ENCODE measurements at regions not wholly inside any gene's neighbourhood (a gene's known extent, or its start where the extent isn't known, plus 50 kb on each side); places are given as distances from the start of the nearest gene placed in this dataset.

- Histone ChIP-seq H3K9ac (ENCODE audit: low read length) (no peak overlapping the region), H3F3A (ENCODE audit: insufficient read depth, low read length) (no peaks in the 10 kb centered on the region), H3K4me1 (ENCODE audit: insufficient read depth, low read length, severe bottlenecking) (peaks cover 11% of the 10 kb centered on the region), H3K79me2 (ENCODE audit: insufficient read depth, low read length) (no peaks in the 10 kb centered on the region), H3K9me3 (ENCODE audit: low read length) (peaks cover 5% of the 10 kb centered on the region; the same call in 1 of the 2 replicates), H3K27ac (ENCODE audit: low read depth, low read length, poor library complexity, severe bottlenecking) (no peak overlapping the region), H3K36me3 (ENCODE audit: insufficient read depth, low read length) (no peaks in the 10 kb centered on the region), H3K27me3 (ENCODE audit: insufficient read depth, low read length) (peaks cover 10% of the 10 kb centered on the region; the same call in 1 of the 2 replicates), H4K20me1 (ENCODE audit: insufficient read depth, low read length) (no peaks in the 10 kb centered on the region), H3K4me2 (ENCODE audit: low read length) (no peak overlapping the region), H2AFZ (ENCODE audit: low read length) (no peak overlapping the region), H3K4me3 (ENCODE audit: low read depth, low read length, poor library complexity, severe bottlenecking) (no peak overlapping the region), H3K9me2 (ENCODE audit: low read depth, low read length) (no peaks in the 10 kb centered on the region)
- TF ChIP-seq CTCF (IDR thresholded peaks at IDR 0.05; ENCODE audit: low read length) (no peak), EZH2 (IDR thresholded peaks at IDR 0.05; ENCODE audit: borderline replicate concordance, low read length) (no peak)
These were observed 61.5 kb upstream of the ATP11B start for GRCh38 chr3:182731764-182732163.

- Histone ChIP-seq H3K4me2 (ENCODE audit: low read length) (no peak overlapping the region), H3K9me2 (ENCODE audit: low read depth, low read length) (no peaks in the 10 kb centered on the region), H3K4me3 (ENCODE audit: low read depth, low read length, poor library complexity, severe bottlenecking) (no peak overlapping the region), H4K20me1 (ENCODE audit: insufficient read depth, low read length) (no peaks in the 10 kb centered on the region), H3K4me1 (ENCODE audit: insufficient read depth, low read length, severe bottlenecking) (peaks cover 11% of the 10 kb centered on the region), H3K27ac (ENCODE audit: low read depth, low read length, poor library complexity, severe bottlenecking) (no peak overlapping the region), H2AFZ (ENCODE audit: low read length) (no peak overlapping the region), H3K79me2 (ENCODE audit: insufficient read depth, low read length) (no peaks in the 10 kb centered on the region), H3K9ac (ENCODE audit: low read length) (no peak overlapping the region), H3K27me3 (ENCODE audit: insufficient read depth, low read length) (peaks cover 10% of the 10 kb centered on the region; the same call in 1 of the 2 replicates), H3K9me3 (ENCODE audit: low read length) (peaks cover 5% of the 10 kb centered on the region; the same call in 1 of the 2 replicates), H3K36me3 (ENCODE audit: insufficient read depth, low read length) (no peaks in the 10 kb centered on the region), H3F3A (ENCODE audit: insufficient read depth, low read length) (no peaks in the 10 kb centered on the region)
- TF ChIP-seq EZH2 (IDR thresholded peaks at IDR 0.05; ENCODE audit: borderline replicate concordance, low read length): no peak
- TF ChIP-seq CTCF (IDR thresholded peaks at IDR 0.05; ENCODE audit: low read length): no peak
These were observed 60.9 kb upstream of the ATP11B start for GRCh38 chr3:182732232-182733015.

GRCh38 chr3:182735672-182736071 is 57.6 kb upstream of the ATP11B start:
- H3K27ac ChIP-seq (ENCODE audit: low read depth, low read length, poor library complexity, severe bottlenecking): no peak overlapping the region
- no peaks in the 10 kb centered on the region for H3F3A ChIP-seq (ENCODE audit: insufficient read depth, low read length)
- no peaks in the 10 kb centered on the region for H3K9me2 ChIP-seq (ENCODE audit: low read depth, low read length)
- peaks cover 5% of the 10 kb centered on the region; the same call in 1 of the 2 replicates for H3K9me3 ChIP-seq (ENCODE audit: low read length)
- H3K36me3 ChIP-seq (ENCODE audit: insufficient read depth, low read length): no peaks in the 10 kb centered on the region
- no peak overlapping the region for H2AFZ ChIP-seq (ENCODE audit: low read length)
- H3K79me2 ChIP-seq (ENCODE audit: insufficient read depth, low read length): no peaks in the 10 kb centered on the region
- TF ChIP-seq EZH2 (IDR thresholded peaks at IDR 0.05; ENCODE audit: borderline replicate concordance, low read length) (no peak), CTCF (IDR thresholded peaks at IDR 0.05; ENCODE audit: low read length) (no peak)
- H3K4me1 ChIP-seq (ENCODE audit: insufficient read depth, low read length, severe bottlenecking): peaks cover 2% of the 10 kb centered on the region
- H3K4me2 ChIP-seq (ENCODE audit: low read length): no peak overlapping the region
- H3K27me3 ChIP-seq (ENCODE audit: insufficient read depth, low read length): peaks cover 10% of the 10 kb centered on the region; the same call in 1 of the 2 replicates
- H4K20me1 ChIP-seq (ENCODE audit: insufficient read depth, low read length): no peaks in the 10 kb centered on the region
- H3K9ac ChIP-seq (ENCODE audit: low read length): no peak overlapping the region
- H3K4me3 ChIP-seq (ENCODE audit: low read depth, low read length, poor library complexity, severe bottlenecking): no peak overlapping the region

Measured in OCI-LY1 (cell line).